Suprapubic skin (tissue), 4 donors: ENCODE measurements at regions not wholly inside any gene's neighbourhood (a gene's known extent, or its start where the extent isn't known, plus 50 kb on each side); places are given as distances from the start of the nearest gene placed in this dataset.

ENCODE experiments used
- DNase-seq, 2 donors: peaks; one replicate each; pipeline ENCODE4 v3.0.0-alpha.2; 2019; ENCODE audit warnings: low spot score in 2 of 2
- H3K27ac ChIP-seq: fragments of 200-600 bp; sonication (generic); one replicate; pipeline ENCODE4 v1.5.1; 2019
- H3K27me3 ChIP-seq: fragments of 200-600 bp; sonication (generic); one replicate; pipeline ENCODE4 v1.5.1; 2019
- H3K36me3 ChIP-seq: fragments of 200-600 bp; sonication (generic); one replicate; pipeline ENCODE4 v1.5.1; 2019
- H3K4me1 ChIP-seq: fragments of 200-600 bp; sonication (generic); one replicate; pipeline ENCODE4 v1.5.1; 2019
- H3K4me3 ChIP-seq: fragments of 200-600 bp; sonication (generic); one replicate; pipeline ENCODE4 v1.5.1; 2019; ENCODE audit warnings: mild to moderate bottlenecking
- H3K9me3 ChIP-seq: fragments of 200-600 bp; sonication (generic); one replicate; pipeline ENCODE4 v1.5.1; 2019
- EP300 ChIP-seq: sonication (generic); formaldehyde crosslinking; IDR thresholded peaks from one replicate; pipeline ENCODE4 v1.6.1; 2017; ENCODE audit warnings: antibody characterized with exemption
- POLR2A ChIP-seq, 2 donors: fragments of 450-650 bp; IDR thresholded peaks; one replicate each; pipeline ENCODE4 v1.6.1; 2017; ENCODE audit warnings: antibody characterized with exemption in 2 of 2, mild to moderate bottlenecking in 2 of 2, moderate library complexity in 2 of 2
- POLR2AphosphoS5 ChIP-seq, 3 donors: sonication (generic); formaldehyde crosslinking; IDR thresholded peaks; one replicate each; pipeline ENCODE4 v1.6.1; 2017; ENCODE audit warnings: antibody characterized with exemption in 3 of 3
- WGBS: methylation state at CpG from one replicate; pipeline ENCODE4 v1.1.5; 2018; 5-methylcytosine and 5-hydroxymethylcytosine counted together
- TF ChIP-seq, protein P1 (sequence below), 2 donors: fragments of 200-600 bp in 1 of 2; fragments of 450-650 bp in 1 of 2; sonication (generic) in 1 of 2; IDR thresholded peaks; one replicate each; pipeline ENCODE4 v1.5.1; 2016 to 2019; ENCODE audit warnings: antibody characterized with exemption in 2 of 2, mild to moderate bottlenecking in 1 of 2, moderate library complexity in 1 of 2

DNA sequence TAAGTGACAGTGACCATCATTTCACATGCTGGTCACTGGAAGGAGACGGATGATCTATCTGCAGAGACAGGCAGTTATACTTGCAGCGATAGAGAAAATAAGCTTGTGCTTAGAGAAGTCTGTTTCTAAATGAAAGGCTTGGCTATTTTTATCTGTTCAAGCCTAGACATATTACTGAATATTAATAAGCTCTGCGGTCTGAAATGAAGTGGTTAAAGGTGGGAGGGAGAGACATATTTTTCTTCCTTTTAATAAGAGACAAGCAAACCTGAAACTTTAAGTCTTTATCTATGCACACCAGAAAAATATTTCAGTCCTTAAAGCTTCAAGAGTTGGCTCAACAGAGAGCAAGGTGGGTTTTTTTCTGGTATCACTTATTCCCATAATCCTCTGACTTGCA, 99.0 kb downstream of the CD200R1L start:
- TF ChIP-seq POLR2A (IDR thresholded peaks at IDR 0.05) (no peak), POLR2AphosphoS5 (IDR thresholded peaks at IDR 0.05) (no peak), EP300 (no peak)
- TF ChIP-seq, protein P1, sequence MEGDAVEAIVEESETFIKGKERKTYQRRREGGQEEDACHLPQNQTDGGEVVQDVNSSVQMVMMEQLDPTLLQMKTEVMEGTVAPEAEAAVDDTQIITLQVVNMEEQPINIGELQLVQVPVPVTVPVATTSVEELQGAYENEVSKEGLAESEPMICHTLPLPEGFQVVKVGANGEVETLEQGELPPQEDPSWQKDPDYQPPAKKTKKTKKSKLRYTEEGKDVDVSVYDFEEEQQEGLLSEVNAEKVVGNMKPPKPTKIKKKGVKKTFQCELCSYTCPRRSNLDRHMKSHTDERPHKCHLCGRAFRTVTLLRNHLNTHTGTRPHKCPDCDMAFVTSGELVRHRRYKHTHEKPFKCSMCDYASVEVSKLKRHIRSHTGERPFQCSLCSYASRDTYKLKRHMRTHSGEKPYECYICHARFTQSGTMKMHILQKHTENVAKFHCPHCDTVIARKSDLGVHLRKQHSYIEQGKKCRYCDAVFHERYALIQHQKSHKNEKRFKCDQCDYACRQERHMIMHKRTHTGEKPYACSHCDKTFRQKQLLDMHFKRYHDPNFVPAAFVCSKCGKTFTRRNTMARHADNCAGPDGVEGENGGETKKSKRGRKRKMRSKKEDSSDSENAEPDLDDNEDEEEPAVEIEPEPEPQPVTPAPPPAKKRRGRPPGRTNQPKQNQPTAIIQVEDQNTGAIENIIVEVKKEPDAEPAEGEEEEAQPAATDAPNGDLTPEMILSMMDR (IDR thresholded peaks at IDR 0.05), result no peak
- H3K36me3 ChIP-seq, result no peaks in the 10 kb centered on the region
- H3K27me3 ChIP-seq, result no peaks in the 10 kb centered on the region
- no peak for DNase-seq
- 86% methylated on average over 3 of the region's 3 CpGs for WGBS
- H3K9me3 ChIP-seq, result no peaks in the 10 kb centered on the region
- H3K4me1 ChIP-seq, result no peaks in the 10 kb centered on the region
- H3K4me3 ChIP-seq, result no peak overlapping the region
- no peak overlapping the region for H3K27ac ChIP-seq

DNA sequence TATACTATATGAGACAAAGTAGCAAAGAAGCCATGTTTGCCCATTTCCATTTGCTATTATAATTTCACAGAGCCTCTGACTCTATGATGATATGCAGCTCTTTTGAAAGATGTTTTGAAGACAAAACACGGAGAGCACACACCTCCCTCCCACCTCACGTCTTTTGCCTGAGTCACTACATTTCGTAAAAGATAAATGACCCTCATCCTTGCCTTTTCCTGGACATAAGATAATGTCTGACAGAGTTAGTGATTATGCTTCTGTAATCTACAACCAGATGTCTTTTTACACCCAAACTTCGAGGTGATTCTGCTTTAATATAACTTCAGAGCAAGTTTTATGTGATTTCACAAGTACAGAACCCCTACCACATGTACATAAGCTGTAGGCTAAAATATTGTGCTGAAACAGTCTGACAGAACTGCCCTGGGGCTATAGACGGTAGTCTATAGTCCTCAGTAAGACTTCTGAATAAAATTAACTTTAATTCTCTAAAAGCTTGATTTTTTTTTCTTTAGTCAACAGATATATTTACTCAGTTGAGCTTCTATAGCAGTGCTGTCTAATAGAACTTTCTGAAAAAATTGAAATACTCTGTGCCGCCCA, 99.9 kb downstream of the CD200R1L start:
- Histone ChIP-seq H3K9me3 (no peaks in the 10 kb centered on the region), H3K36me3 (no peaks in the 10 kb centered on the region), H3K27ac (no peak overlapping the region), H3K27me3 (no peaks in the 10 kb centered on the region), H3K4me3 (no peak overlapping the region), H3K4me1 (no peaks in the 10 kb centered on the region)
- TF ChIP-seq EP300 (no peak), POLR2A (IDR thresholded peaks at IDR 0.05) (no peak), POLR2AphosphoS5 (IDR thresholded peaks at IDR 0.05) (no peak)
- TF ChIP-seq, protein P1 (IDR thresholded peaks at IDR 0.05), result no peak
- no peak for DNase-seq
- WGBS, result 60% methylated on average over 6 of the region's 6 CpGs

DNA sequence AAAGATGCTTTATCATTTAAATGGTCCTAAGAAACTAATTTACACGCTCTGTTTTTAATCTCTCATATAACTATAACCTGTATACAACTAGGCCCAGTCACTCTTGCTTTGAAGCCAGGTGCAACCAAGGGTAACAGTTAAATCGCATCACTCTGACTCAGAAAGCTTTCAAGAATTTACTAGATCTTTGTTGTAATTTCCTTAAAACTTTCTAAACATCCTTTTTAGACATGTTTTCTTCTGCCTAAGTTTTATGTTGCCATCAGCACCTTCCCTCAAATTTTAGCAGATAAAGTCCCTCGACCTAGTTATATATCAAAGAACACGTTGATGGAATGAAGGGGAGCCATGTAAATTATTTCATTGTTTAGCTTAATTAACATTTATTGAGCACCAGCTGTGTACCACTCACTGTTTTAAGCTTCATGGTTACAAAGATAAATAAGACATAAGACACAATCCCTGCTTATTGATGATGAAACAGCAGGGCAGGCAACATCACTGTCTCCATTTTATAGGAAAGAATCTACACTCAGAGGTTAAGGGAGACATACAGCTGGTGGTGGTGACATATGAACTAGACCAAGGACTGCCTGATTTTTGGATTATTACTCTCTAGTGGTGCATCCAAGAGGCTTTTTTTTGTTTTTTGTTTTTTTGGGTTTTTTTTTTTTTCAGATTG, 101.0 kb downstream of the CD200R1L start:
- no peaks in the 10 kb centered on the region for H3K9me3 ChIP-seq
- H3K4me1 ChIP-seq, result no peaks in the 10 kb centered on the region
- no peaks in the 10 kb centered on the region for H3K27me3 ChIP-seq
- DNase-seq, result no peak
- TF ChIP-seq, protein P1 (IDR thresholded peaks at IDR 0.05), result no peak
- TF ChIP-seq EP300, result no peak
- no peak for TF ChIP-seq POLR2AphosphoS5 (IDR thresholded peaks at IDR 0.05)
- TF ChIP-seq POLR2A (IDR thresholded peaks at IDR 0.05), result no peak
- H3K27ac ChIP-seq, result no peak overlapping the region
- H3K36me3 ChIP-seq, result no peaks in the 10 kb centered on the region
- H3K4me3 ChIP-seq, result no peak overlapping the region
- 86% methylated on average over 4 of the region's 4 CpGs for WGBS

DNA sequence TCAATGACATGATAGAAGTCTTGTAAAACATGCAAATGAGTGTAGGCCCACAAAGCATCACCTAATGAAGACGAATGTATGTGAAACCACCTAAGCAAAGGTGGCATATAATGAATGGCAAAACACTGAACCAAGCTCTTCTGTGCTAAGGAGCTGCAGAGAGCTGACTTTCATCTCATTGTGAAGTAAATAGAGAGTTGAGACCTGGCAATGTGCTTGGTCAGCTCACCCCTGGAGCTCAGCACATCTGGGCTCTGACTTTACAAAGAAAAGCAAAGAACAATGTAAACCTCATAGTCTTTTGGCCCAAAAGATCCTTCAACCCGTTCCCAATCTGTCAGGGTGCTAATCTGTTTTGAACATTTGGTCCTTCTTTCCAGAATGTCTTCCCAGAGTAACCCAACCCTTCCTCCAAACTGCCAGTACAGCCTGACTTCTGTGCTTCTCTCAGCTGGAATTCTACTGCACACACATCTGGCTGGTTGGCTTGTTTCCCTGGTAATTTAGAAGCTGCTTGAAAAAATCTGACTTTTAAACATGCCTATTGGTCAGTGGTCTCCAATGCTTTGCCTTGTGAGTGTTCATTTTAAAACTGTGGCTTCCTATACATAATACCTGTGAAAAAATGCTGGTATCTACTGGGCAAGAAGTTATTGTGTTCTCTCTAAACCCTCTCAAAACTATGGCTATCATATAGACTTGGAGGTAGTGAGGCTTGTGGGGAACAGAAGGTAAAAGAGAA, 101.7 kb downstream of the CD200R1L start:
- H3K9me3 ChIP-seq, result no peaks in the 10 kb centered on the region
- no peak for TF ChIP-seq POLR2A (IDR thresholded peaks at IDR 0.05)
- TF ChIP-seq, protein P1 (IDR thresholded peaks at IDR 0.05), result no peak
- TF ChIP-seq POLR2AphosphoS5 (IDR thresholded peaks at IDR 0.05), result no peak
- no peak for TF ChIP-seq EP300
- WGBS, result 58% methylated on average over 2 of the region's 2 CpGs
- H3K4me1 ChIP-seq, result no peaks in the 10 kb centered on the region
- no peak for DNase-seq
- H3K27ac ChIP-seq, result no peak overlapping the region
- H3K4me3 ChIP-seq, result no peak overlapping the region
- no peaks in the 10 kb centered on the region for H3K36me3 ChIP-seq
- H3K27me3 ChIP-seq, result no peaks in the 10 kb centered on the region

DNA sequence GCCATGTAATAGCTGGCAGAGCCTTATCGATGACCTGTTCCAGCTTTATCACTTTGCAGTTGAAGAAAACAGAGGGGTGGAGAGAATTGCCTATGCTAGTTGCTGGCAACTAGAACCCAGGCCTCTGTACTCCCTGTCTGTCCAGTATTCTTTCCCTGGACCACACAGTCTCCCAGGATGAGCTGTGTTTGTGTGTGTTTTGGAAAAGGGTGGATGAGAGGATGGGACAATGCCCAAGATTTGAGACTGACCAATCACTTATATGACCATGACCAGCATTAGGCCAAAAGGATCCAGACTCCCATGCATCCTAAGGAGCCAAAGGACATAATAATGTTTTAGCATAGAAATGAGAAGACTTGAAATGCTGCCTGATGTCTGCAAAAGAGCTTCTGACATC, 102.6 kb downstream of the CD200R1L start:
- 53% methylated on average over 1 of the region's 1 CpG for WGBS
- no peak for TF ChIP-seq EP300
- TF ChIP-seq, protein P1 (IDR thresholded peaks at IDR 0.05), result no peak
- Histone ChIP-seq H3K27ac (no peak overlapping the region), H3K36me3 (no peaks in the 10 kb centered on the region), H3K4me3 (no peak overlapping the region), H3K9me3 (no peaks in the 10 kb centered on the region), H3K27me3 (no peaks in the 10 kb centered on the region), H3K4me1 (peaks cover 7% of the 10 kb centered on the region)
- DNase-seq, result no peak
